ENCODE measurements at regions not wholly inside any gene's neighbourhood (a gene's known extent, or its start where the extent isn't known, plus 50 kb on each side); places are given as distances from the start of the nearest gene placed in this dataset.

- TF ChIP-seq FOXP2 (optimal IDR thresholded peaks at IDR 0.05; ENCODE audit: borderline replicate concordance, extremely low read depth, extremely low read length, insufficient read depth) (no peak), REST (IDR thresholded peaks at IDR 0.05; ENCODE audit: insufficient read depth in 1 of 2, low read depth in 2 of 2, low read length in 2 of 2) (no peak), TAF1 (IDR thresholded peaks at IDR 0.05; ENCODE audit: borderline replicate concordance, insufficient read depth, low read length) (no peak), POLR2AphosphoS5 (IDR thresholded peaks at IDR 0.05; ENCODE audit: low read depth, low read length) (no peak)
Observed at GRCh38 chr2:122056853-122057252, 301.4 kb downstream of the TSN start.

Measured in PFSK-1 (cell line).